NCI-H82 treated with DMSO at 0.1 percent for 48 hours (cell line): ENCODE measurements at regions not wholly inside any gene's neighbourhood (a gene's known extent, or its start where the extent isn't known, plus 50 kb on each side); places are given as distances from the start of the nearest gene placed in this dataset.

Experiments used
- DNase-seq: peaks from one replicate; lab custom pipeline; 2025; ENCODE audit not compliant: unreplicated experiment; lab: John Stamatoyannopoulos, UW

DNA sequence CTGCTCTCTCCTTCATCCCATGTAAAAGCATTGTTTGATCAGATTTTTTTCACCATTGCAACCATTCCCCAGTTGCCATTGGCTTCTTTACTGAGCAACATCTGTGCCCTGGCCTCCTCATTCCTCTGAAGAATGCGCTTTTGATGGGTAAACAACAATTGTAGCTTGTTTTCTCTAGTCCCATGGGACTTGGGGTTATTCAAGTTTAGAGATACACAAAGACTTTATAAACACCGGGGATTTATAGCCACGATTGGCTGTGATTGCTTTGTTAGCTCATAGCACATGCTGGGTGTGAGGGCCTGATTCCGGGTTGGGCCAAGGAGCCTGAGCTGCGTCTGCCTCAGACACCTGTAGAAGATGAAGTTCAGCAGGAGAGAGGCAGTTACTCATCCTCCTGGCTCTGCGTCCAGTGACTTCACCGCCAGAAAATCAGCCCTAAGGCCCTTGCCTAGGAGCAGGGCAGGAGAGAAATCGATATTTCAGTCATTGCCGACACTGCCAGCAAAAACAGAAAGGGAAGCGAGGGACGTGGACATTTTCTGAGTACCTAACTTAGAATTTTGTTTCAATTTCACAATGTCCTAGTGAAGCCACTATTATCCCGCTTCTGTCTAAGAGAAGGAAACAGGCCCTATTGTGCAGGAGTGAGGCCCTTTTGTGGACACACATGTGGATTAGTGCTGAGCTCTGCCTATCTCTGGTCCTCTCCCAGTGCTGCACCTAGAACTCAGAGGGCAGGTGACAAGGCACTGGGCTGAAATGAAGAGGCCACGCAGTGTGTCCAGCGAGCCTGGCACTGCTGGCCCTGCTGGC lies 159.8 kb upstream of the USP24 start:
- DNase-seq, result no peak

DNA sequence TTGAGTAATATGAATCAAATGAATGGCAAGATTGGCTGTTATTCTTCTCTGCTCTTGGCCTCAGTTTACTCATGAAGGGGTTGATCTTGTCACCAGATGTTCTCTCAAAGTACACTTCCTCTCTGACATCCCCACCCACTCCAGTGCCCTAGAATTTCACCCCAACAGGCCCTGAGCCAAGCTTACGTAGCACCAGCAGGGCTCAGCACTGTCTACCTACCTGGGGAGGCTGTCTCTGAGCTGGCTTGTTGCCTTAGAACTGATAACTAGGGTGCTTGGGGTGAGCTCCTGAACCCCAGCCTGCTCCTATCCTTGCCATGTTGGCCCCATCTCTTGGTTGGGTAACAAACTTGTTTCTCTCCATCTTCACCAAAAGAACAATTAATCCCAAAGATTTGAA lies 159.1 kb upstream of the USP24 start:
- no peak for DNase-seq

DNA sequence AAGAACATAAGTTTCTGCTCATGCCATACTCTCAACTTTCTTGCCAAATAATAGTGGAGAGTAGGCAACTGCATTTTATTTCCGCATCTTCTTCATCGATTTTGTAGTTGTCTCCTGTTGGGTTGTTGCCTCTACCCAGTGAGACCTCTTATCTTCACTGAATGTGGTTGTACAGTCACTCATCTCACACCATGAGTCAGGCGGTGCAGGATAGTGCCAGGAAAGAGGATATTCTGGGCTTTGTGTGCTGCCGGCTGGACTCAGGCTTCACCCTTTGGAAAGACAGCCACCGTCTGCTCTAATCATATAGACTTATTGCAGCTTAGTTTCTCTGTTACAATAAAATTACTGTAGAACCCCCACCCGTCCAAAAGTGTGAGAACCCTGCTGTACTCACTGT lies 154.3 kb upstream of the USP24 start:
- no peak for DNase-seq

DNA sequence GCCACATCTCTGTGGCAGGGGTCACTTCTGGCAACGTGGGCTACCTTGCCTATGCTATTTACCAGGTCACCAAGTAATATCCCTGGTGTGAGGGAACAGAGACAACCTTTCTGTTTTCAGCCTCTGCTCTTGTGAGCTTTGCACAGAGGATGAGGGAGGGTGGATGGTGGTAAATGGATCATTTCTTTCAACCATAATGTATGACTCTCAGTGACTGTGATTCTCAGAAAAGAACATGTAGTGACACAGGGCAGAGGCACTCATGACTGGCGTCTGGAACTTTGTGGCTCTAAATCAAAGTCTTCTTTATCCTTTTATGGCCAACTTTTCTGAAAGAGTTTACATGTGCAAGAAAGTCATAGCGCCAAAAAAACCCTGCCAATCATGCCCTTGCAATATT lies 153.5 kb upstream of the USP24 start:
- no peak for DNase-seq

DNA sequence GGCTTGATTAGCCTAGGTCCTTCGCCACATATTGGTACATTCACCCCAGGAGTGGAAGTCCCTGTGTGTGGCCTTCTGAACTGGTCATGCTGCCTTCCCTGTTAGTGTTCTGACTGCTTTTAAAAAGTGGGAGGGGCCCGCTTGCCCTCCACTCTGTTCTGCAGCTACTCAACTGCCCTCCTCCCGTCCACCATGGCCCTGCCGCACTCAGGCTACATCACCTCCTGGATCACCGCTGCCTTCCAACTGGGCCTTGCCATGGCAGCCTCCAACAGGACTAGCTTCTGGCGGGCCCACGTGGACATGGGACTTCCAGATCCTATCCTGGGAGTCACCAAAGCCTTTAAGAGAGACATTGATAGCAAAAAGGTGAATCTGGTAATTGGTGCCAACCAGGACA lies 152.1 kb upstream of the USP24 start:
- no peak for DNase-seq

DNA sequence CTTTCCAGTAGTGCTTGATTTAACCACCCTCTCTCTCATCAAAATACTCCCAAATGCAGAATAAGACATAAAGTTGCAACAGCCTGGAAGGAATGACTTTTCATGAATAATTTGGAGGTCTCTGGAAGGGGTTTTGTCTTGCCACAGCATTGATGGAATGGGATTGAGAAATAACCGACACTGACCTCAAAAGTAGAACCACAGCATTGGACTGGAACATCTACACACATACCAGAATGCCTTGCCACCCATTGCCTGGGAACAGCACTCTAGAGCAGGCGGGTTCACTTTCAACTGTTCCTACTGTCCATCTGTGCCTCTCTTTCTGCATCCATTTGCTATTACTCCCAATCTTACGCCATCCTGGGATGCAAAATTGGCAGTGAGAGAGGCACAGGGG lies 149.1 kb upstream of the USP24 start:
- DNase-seq, result no peak

DNA sequence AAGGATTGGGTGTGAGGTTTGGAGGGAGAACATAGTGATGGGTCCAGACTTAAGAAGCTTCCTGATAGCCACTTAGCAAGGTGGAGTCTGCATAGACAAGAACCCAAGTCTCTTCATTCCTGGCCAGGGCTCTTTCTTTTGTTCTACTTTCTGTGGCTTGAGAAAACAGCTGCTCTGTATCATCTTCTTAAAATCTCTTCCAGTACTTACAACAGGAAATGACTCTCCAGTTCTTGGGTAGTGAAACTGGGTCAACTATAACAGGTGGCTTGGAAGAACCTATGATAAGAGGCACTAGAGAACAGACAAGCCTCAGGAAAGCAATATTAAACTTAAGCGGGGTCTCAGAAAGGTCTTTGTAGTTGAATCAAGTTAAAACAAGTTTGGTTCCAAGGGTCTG lies 148.1 kb upstream of the USP24 start:
- no peak for DNase-seq

DNA sequence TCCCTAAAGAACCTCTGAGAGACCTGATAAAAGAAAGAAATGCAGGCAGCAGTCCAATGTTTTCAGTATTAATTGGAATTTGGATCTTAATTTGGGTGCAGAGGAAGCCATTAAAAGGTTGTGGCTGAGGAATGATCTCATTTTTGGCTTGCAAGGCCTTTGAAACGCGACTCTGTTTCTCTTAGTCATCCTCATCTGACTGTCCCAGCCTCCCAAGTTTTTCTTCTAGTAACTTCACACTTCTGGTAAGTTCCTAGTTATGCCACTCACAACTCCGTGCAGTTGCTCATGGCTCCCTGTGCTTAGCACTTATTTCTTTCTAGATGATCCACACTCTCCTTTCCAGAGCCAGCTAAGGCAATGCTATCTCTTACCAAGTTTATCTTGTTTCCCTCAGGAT lies 147.4 kb upstream of the USP24 start:
- DNase-seq, result no peak

DNA sequence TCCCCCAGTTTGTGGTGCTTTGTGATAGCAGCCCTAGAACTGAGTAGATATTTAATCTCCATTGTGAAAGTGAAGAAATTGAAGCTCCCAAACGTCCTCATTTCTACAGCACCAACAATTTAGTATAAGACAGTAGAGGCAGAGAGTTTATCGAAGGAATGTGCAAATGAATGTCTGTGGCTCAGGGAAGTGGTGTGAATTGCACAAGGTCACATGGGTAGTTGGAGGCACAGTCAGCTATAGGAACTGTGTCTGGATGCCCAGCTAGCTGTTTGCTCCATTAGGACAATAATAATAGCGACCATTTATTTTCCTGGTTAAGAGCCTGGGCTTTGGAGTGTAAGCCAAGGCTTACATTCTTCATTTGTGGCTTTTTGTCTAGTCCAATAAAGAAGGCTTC lies 144.4 kb upstream of the USP24 start:
- no peak for DNase-seq

DNA sequence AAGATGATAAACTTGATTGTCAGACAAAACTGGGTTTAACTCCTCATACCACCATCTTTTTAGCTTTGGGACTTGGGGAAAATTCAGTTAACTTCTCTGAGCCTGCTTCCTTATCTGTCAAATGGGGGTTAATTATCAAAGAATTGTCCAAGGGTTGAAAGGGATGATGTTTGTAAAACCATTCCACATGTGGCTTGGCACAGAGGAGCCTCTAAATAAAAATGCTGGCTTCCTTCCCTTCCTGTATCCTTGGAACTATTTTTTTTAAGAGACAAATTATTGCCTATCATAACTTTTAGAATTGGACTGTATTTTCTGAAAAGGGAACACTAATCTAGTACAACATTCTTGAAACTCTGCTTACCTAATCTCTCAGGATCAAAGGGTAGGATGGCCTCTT lies 143.4 kb upstream of the USP24 start:
- no peak for DNase-seq

DNA sequence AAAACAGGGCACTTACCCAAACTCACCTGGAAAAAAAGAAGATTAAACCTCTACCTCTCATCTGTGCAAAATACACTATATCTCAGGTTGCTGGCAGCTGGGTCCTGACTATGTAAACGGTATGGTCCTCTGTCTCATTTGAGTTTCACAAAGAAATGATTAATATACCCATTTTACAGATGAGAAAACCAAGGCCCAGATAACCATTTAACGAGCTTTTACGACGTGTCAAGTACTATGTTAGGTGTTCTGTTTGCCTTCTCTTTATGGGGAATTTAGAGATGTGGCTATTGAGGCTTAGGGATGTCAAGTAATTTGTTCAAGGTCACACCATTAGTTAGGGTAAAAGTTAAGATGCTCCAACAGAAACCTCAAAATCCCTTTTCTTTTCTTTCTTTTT lies 140.4 kb upstream of the USP24 start:
- DNase-seq, result no peak

DNA sequence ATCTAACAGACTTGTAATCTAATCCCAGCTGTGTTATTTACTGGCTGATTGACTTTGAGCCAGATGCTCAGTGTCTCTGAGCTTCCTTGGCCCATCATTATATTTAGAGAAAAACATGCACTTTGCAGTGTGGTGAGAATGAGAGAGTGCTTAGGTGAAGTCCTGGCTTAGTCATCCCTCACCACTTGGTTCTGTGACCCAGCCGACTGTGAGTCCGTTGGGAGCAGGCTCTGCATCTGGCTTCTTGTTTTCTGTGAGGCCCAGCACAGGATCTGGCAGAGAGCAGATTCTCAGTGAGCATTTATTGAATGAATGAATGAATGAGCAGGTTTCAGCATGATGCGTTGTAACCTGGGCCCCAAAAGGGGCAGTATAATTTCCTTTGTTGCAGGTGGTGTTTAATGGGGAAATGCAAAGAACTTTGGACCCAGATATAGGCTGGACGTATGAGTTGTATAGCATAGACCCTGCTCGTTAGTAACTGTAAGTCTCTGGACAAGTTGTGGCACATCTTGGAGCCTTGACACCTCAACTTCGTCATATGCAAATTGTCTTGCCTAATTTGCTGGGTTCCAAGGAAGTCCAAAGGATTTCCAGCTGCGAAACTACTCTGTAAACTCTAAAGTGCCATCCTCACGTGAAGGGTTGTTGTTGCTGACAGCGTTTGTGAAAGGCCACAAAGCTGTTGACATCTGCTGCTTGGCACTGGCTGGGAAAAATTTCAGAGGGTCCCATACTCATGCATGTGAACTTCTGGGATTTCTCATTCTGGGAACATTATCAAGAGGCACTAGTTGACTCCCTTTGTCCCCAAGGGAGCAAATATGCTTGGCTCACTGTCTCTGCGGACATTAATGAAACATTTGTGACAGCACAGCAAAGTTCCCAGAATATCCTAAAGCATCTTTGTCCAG lies 138.8 kb upstream of the USP24 start:
- no peak for DNase-seq

DNA sequence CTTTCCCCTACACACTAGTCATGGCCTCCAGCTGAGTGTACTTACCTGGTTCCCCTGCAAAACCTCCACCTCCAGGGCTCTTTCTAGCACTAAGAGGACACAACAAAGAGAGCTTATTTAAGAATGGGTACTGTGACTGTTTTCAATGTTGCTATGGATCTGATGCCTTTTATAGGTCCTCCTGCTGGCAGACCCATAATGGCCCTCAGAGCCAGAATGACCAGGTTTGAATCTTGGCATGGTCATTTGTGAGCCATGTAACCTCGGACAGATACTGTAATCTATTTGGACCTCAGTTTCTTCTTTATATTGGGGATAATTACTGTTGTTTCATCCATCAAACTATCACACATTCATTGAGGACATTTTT lies 137.6 kb upstream of the USP24 start:
- no peak for DNase-seq

DNA sequence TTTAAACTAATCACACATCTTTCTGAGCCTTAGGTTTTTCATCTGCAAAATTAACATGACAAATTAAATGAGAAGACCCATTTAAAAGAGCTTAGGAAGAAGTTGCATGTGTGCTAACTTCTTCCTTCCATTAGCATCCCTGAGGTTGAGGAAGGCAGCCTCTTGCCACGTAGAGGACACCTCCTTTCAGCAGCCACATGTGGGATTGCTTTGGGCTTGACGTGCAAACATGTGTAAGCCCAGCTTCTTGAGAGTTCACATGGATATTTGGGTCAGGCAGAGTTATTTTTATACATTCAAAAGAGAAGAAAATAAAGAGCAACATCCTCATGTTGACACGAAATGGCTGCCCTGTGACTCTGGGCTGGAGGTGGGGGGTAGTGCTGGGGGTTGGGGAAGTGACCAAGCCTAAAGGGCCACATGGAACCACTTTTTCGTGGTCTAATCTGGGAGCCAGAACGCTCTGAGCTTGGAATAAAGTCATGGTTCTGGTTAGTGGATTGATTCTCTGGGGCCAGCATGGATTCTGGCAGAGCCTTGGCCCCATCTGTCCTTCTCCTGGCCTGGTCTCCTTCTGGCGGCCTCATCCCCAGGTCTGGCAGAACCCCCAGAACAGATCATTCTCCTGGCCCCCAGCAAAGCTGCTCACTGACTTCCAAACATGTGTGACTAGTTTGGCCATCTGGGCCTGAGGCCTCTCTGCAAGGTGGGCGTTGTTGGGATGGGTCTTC lies 137.1 kb upstream of the USP24 start:
- no peak for DNase-seq

DNA sequence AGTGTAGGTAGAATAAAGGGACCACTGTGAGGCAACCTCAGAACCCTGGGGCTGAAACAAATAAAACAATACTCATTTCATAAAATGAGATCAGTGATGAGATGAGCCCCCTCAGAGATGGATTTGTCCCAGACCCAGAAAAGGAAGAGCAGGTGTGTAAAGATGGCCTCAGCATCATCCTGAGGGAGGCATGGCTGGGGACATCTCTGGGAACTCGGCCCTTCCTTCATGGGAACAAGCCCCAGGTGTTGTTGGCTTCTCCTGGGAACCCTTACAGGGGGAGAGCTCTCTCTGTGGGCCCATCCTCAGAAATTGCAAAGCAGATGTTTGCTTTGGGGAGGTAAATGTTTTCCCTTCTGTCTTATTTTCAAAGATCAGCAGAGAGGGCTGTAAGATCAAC lies 133.2 kb upstream of the USP24 start:
- no peak for DNase-seq

DNA sequence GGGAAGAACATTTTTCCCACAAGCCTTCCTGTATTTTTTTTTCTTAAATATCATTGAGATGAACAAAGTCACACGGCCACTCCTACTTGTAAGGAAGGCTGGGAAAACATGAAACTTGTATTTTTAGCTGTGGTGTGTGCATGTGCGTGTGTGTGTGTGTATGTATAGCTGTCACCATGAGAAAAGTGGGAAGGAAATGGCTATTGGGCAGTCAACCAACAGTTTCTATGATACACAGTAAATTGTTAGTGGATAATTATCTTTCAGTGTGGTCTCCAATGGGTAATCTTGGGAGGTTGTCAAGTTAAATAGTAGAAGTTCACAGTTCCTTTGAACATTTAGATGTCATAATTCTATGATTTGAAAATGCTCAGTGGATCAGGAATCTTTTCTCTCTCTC lies 132.7 kb upstream of the USP24 start:
- DNase-seq, result no peak

DNA sequence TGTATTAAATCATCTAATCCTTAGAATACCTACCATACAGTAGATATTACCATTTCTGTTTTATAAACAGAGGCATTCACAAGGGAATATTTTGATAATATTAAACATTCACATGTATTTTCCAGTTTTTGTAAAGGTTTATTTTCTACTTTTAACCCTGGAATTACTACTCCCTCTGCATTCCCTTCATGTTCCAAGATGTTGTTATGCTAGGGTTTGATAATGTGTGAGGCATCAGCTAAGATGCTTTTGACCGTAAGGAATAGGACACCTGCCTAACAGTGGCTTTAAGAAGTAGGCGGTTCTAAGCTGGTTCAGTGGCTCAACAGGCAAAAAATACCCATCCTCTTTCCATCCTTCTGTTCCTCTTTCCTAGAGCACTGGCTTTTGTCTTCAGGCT lies 131.9 kb upstream of the USP24 start:
- DNase-seq, result no peak

DNA sequence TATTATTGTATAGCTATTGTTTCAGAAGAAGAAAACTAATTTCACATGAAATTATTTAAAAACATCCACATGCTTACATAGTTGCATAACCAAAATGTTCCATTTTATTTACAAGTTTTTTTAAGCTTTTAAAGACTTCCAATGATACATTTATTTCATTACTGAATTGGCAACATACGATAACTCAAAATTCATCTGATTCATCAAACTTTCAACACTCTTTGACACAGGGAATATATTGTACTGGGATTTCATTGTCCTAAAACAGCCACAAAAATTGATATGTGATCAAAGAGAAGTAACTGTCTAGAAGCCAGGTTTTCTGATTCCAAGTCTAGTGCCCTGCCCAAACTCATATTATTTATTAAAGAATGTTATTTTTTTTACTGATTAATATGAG lies 131.4 kb upstream of the USP24 start:
- no peak for DNase-seq

DNA sequence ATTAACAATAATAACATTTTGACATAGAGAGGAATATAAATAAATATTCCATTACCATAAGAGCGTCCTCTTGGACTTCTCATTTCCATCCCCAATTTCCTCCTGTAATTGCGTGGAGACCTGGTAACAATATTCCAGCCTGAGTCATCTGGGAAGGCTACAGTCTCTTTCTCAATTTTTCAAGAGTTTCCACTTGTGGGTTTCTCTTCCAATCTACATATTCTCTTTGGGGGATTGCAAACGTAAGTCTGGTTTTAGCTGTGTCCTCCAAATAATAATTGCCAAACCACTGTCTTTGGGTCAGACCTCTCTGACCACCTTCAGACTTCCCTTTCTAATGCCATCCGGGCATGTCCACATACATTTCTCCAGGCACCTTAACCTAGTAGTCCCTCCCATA lies 124.5 kb upstream of the USP24 start:
- DNase-seq, result no peak

DNA sequence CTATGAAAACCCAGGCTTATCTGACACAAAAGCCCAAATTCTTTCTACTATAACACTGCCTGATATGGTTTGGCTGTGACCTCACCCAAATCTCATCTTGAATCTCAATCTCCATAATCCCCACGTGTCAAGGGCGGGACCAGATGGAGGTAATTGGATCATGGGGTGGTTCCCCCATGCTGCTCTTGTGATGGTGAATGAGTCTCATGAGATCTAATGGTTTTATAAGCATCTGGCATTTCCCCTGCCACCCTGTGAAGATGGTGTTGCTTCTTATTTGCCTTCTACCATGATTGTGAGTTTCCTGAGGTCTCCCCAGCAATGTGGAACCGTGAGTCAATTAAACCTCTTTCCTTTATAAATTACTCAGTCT lies 123.3 kb upstream of the USP24 start:
- peak; percentile 94 for DNase-seq

DNA sequence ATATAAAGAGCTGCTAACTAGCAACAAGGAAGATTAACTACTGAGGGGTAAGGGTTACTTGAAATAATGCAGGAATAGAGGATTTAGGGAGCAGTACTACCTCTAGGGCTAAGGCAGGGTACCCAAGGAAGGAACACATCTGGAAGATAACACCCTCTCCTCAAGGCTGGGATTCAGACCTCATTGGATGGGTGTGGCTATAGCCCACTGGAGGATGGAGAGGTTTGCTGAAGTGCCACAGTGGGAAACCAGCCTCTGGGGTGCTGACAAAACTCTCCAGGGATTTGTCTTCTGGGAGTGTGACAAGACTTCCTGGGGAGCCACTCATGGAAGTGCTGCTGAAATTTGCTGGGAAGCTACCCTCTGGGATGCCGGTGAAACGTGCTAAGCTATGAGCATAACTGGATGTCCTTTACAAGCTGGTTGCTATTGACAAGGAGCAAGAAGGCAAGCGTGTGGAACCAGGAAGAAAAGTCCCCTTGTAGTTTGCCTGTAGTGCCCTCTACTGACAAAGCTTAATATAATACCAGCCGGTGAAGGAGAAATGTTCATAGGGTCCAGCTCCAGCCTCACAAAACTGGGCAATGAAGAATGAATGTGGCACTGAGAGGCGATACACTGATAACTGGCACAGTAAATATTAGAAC lies 122.8 kb upstream of the USP24 start:
- peak; percentile 94 for DNase-seq
